ENCODE measurements at regions not wholly inside any gene's neighbourhood (a gene's known extent, or its start where the extent isn't known, plus 50 kb on each side); places are given as distances from the start of the nearest gene placed in this dataset.

- no peak for TF ChIP-seq POLR2AphosphoS5 (IDR thresholded peaks at IDR 0.05)
- no peak for TF ChIP-seq CTCF (IDR thresholded peaks at IDR 0.05)
- TF ChIP-seq POLR2A (IDR thresholded peaks at IDR 0.05): no peak
- TF ChIP-seq EP300 (IDR thresholded peaks at IDR 0.05): no peak
These were observed 252.3 kb downstream of the MYCN start for GRCh38 chr2:16192416-16193216.

GRCh38 chr2:16191431-16192200 is 251.3 kb downstream of the MYCN start:
- no peak for ATAC-seq
- 89 to 98% methylated on average over 5 to 10 of the region's 10 CpGs for WGBS, 2 donors (ENCODE audit: low coverage in 1 of 2)
- Histone ChIP-seq H3K27me3 (no peaks in the 10 kb centered on the region), H3K36me3 (no peaks in the 10 kb centered on the region), H3K9me3 (no peaks in the 10 kb centered on the region), H3K27ac (no peak overlapping the region), H3K4me3 (no peak overlapping the region), H3K4me1 (no peaks in the 10 kb centered on the region)
- TF ChIP-seq POLR2A (IDR thresholded peaks at IDR 0.05) (no peak), POLR2AphosphoS5 (IDR thresholded peaks at IDR 0.05) (no peak), EP300 (IDR thresholded peaks at IDR 0.05) (no peak), CTCF (IDR thresholded peaks at IDR 0.05) (no peak)

More at GRCh38 chr2:16192416-16193216, 252.3 kb downstream of the MYCN start:
- Histone ChIP-seq H3K27ac (no peak overlapping the region), H3K9me3 (no peaks in the 10 kb centered on the region), H3K4me1 (no peaks in the 10 kb centered on the region), H3K27me3 (no peaks in the 10 kb centered on the region), H3K36me3 (no peaks in the 10 kb centered on the region), H3K4me3 (no peak overlapping the region)
- WGBS, 2 donors (ENCODE audit: low coverage in 1 of 2): 75 to 82% methylated on average over 5 to 10 of the region's 10 CpGs
- no peak for ATAC-seq

GRCh38 chr2:16190446-16191270 is 250.3 kb downstream of the MYCN start:
- ATAC-seq: no peak
- H3K4me1 ChIP-seq: no peaks in the 10 kb centered on the region
- TF ChIP-seq EP300 (IDR thresholded peaks at IDR 0.05) (no peak), POLR2AphosphoS5 (IDR thresholded peaks at IDR 0.05) (no peak), CTCF (IDR thresholded peaks at IDR 0.05) (no peak), POLR2A (IDR thresholded peaks at IDR 0.05) (no peak)
- H3K9me3 ChIP-seq: no peaks in the 10 kb centered on the region
- no peaks in the 10 kb centered on the region for H3K36me3 ChIP-seq
- H3K27ac ChIP-seq: no peak overlapping the region
- no peaks in the 10 kb centered on the region for H3K27me3 ChIP-seq
- 69 to 75% methylated on average over 6 of the region's 8 CpGs for WGBS, 2 donors (ENCODE audit: low coverage in 1 of 2)
- H3K4me3 ChIP-seq: no peak overlapping the region

GRCh38 chr2:16189836-16190160 is 249.4 kb downstream of the MYCN start:
- H3K9me3 ChIP-seq: no peaks in the 10 kb centered on the region
- WGBS, 2 donors (ENCODE audit: low coverage in 1 of 2): 100% methylated on average over 1 of the region's 3 CpGs; no CpG with 5 or more reads in 1 of the 2 donors
- no peak overlapping the region for H3K4me3 ChIP-seq
- no peaks in the 10 kb centered on the region for H3K36me3 ChIP-seq
- no peak overlapping the region for H3K27ac ChIP-seq
- no peaks in the 10 kb centered on the region for H3K27me3 ChIP-seq
- no peaks in the 10 kb centered on the region for H3K4me1 ChIP-seq
- no peak for ATAC-seq
- TF ChIP-seq POLR2A (IDR thresholded peaks at IDR 0.05) (no peak), EP300 (IDR thresholded peaks at IDR 0.05) (no peak), POLR2AphosphoS5 (IDR thresholded peaks at IDR 0.05) (no peak), CTCF (IDR thresholded peaks at IDR 0.05) (no peak)

All from gastroesophageal sphincter (tissue), 4 donors.